PC-3 (cell line): ENCODE measurements at regions not wholly inside any gene's neighbourhood (a gene's known extent, or its start where the extent isn't known, plus 50 kb on each side); places are given as distances from the start of the nearest gene placed in this dataset.

Experiments used
- CTCF ChIP-seq: fragments of 300-600 bp; sonication (generic); conservative IDR thresholded peaks from 2 replicates; pipeline ENCODE4 v1.5.1; 2017; ENCODE audit warnings: antibody characterized with exemption, low read depth, mild to moderate bottlenecking, low read length
- EZH2 ChIP-seq: fragments of 300-600 bp; sonication (generic); IDR thresholded peaks from one replicate; pipeline ENCODE4 v1.6.1; 2017; ENCODE audit warnings: antibody characterized with exemption, mild to moderate bottlenecking, low read length; ENCODE audit not compliant: unreplicated experiment

- TF ChIP-seq EZH2 (no peak), CTCF (no peak)
These were observed 838.8 kb downstream of the GRID1 start for GRCh38 chr10:85527616-85528317.
